Activated CD8-positive, alpha-beta T cell treated with anti-CD3 and anti-CD28 coated beads, Interleukin-2, amount 10 ng/mL, durations not matched to agents 7 days and 5 days (primary cell): ENCODE measurements at regions not wholly inside any gene's neighbourhood (a gene's known extent, or its start where the extent isn't known, plus 50 kb on each side); places are given as distances from the start of the nearest gene placed in this dataset.

Experiments used
- ATAC-seq: fragments of 150-1000 bp; cut with Tn5 transposase; one replicate; pipeline ENCODE4 v1.10.0; 2021; ENCODE audit warnings: moderate library complexity
- CTCF ChIA-PET: fragments of 350-600 bp; sonication (Branson Sonifier 250); formaldehyde crosslinking; loops from one replicate; lab custom pipeline; 2021; ENCODE audit warnings: antibody characterized with exemption; lab: Charles Lee
- POLR2A ChIA-PET: fragments of 350-600 bp; sonication (Branson Sonifier 250); formaldehyde crosslinking; loops from one replicate; lab custom pipeline; 2021; ENCODE audit warnings: antibody characterized with exemption; lab: Charles Lee
- DNase-seq: peaks from one replicate; pipeline ENCODE4 v3.0.0-alpha.2; 2020
- H3K27ac Mint-ChIP-seq: one replicate; pipeline ENCODE4 v1.8.0; 2021; ENCODE audit warnings: mild to moderate bottlenecking, mixed read lengths
- H3K27me3 Mint-ChIP-seq: one replicate; pipeline ENCODE4 v1.8.0; 2021; ENCODE audit warnings: low read depth, mixed read lengths
- H3K36me3 Mint-ChIP-seq: one replicate; pipeline ENCODE4 v1.8.0; 2021; ENCODE audit warnings: low read depth, mixed read lengths
- H3K4me1 Mint-ChIP-seq: one replicate; pipeline ENCODE4 v1.8.0; 2021; ENCODE audit warnings: low read depth, mixed read lengths
- H3K4me3 Mint-ChIP-seq: one replicate; pipeline ENCODE4 v1.8.0; 2021; ENCODE audit warnings: mild to moderate bottlenecking, mixed read lengths
- H3K9me3 Mint-ChIP-seq: one replicate; pipeline ENCODE4 v1.8.0; 2022; ENCODE audit warnings: mixed read lengths; ENCODE audit not compliant: insufficient read depth

- Mint-ChIP-seq H3K36me3 (peaks cover 64% of the 10 kb centered on the region), H3K4me1 (peaks cover 36% of the 10 kb centered on the region), H3K27me3 (no peaks in the 10 kb centered on the region), H3K4me3 (no peak overlapping the region), H3K27ac (no peak overlapping the region), H3K9me3 (peaks cover 21% of the 10 kb centered on the region)
- ATAC-seq (no peak), DNase-seq (no peak)
- POLR2A ChIA-PET, result no interaction called here
- CTCF ChIA-PET, result interaction anchor here (1.5 kb wide), 1 partner anchor 26 kb away, joined by 3 read pairs; no protein-coding TSS in a partner anchor
These were observed 405.9 kb downstream of the MLLT3 start for GRCh38 chr9:20216438-20216837.

DNA sequence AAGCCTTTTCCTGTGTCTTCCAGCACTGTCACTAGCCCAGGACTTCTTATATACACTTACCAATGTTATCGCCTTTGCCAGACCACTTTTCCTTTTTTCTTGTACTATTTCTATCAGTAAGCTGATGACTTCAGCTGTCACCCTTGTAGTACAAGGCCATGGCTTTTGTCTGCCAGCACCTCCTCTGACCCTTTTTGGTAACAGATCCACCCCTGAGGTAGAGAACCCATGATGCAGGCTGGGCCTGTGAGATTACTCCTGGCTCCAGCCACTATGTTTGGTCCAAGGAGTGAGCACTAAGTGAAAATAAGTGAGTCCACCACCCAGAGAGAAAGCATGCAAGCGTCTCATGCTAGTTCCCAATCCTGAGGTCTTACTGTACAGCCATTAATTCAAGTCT, 406.7 kb downstream of the MLLT3 start:
- Mint-ChIP-seq H3K4me1 (peaks cover 35% of the 10 kb centered on the region), H3K27ac (no peak overlapping the region), H3K4me3 (no peak overlapping the region), H3K9me3 (peaks cover 15% of the 10 kb centered on the region), H3K27me3 (no peaks in the 10 kb centered on the region), H3K36me3 (peaks cover 57% of the 10 kb centered on the region)
- CTCF ChIA-PET, result interaction anchor here (1.3 to 1.5 kb wide), 2 partner anchors 9 to 25 kb away, joined by 3 to 4 read pairs; no protein-coding TSS in a partner anchor
- no peak for ATAC-seq
- DNase-seq, result no peak
- POLR2A ChIA-PET, result no interaction called here

DNA sequence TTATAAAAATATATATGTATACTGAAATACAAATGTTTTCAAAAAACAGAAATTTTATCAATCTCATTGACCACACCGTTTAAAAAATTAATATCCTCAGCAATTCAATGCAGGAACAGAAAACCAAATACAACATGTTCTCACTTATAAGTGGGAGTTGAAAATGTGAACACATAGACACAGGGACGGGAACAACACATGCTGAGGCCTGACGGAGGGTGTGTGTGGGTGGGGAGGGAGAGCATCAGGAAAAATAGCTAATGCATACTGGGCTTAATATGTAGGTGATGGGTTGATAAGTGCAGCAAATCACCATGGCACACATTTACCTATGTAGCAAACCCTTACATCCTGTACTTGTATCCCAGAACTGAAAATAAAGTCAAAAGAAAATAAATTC, 409.5 kb downstream of the MLLT3 start:
- H3K36me3 Mint-ChIP-seq, result peaks cover 45% of the 10 kb centered on the region
- CTCF ChIA-PET, result no interaction called here
- POLR2A ChIA-PET, result no interaction called here
- ATAC-seq (no peak), DNase-seq (no peak)
- H3K4me1 Mint-ChIP-seq, result peaks cover 52% of the 10 kb centered on the region
- peak overlapping the region; percentile 31 for H3K27ac Mint-ChIP-seq
- H3K9me3 Mint-ChIP-seq, result peaks cover 15% of the 10 kb centered on the region
- H3K27me3 Mint-ChIP-seq, result no peaks in the 10 kb centered on the region
- no peak overlapping the region for H3K4me3 Mint-ChIP-seq

- ATAC-seq, result peak; percentile 89
- H3K27ac Mint-ChIP-seq, result peak overlapping the region; percentile 90
- peaks cover 32% of the 10 kb centered on the region for H3K36me3 Mint-ChIP-seq
- POLR2A ChIA-PET, result interaction anchor here (0.6 to 1.8 kb wide), 10 partner anchors 8 to 830 kb away, joined by 3 to 10 read pairs (median 3); no protein-coding TSS in a partner anchor
- H3K27me3 Mint-ChIP-seq, result no peaks in the 10 kb centered on the region
- DNase-seq, result peak; percentile 94
- H3K4me3 Mint-ChIP-seq, result peak overlapping the region; percentile 30
- peaks cover 59% of the 10 kb centered on the region for H3K4me1 Mint-ChIP-seq
- CTCF ChIA-PET, result interaction anchor here (0.7 to 1.9 kb wide), 10 partner anchors 10 to 731 kb away, joined by 3 to 11 read pairs (median 4); no protein-coding TSS in a partner anchor
- peaks cover 9% of the 10 kb centered on the region for H3K9me3 Mint-ChIP-seq
These were observed 412.6 kb downstream of the MLLT3 start for GRCh38 chr9:20209391-20210340.

- peaks cover 57% of the 10 kb centered on the region for H3K4me1 Mint-ChIP-seq
- peak overlapping the region; percentile 26 for H3K4me3 Mint-ChIP-seq
- peaks cover 7% of the 10 kb centered on the region for H3K9me3 Mint-ChIP-seq
- no peaks in the 10 kb centered on the region for H3K27me3 Mint-ChIP-seq
- ChIA-PET POLR2A (interaction anchor here (0.5 to 1.8 kb wide), 9 partner anchors 8 to 414 kb away, joined by 3 to 10 read pairs (median 3); no protein-coding TSS in a partner anchor), CTCF (interaction anchor here (0.9 to 1.9 kb wide), 8 partner anchors 11 to 732 kb away, joined by 3 to 11 read pairs (median 4); no protein-coding TSS in a partner anchor)
- peak overlapping the region; percentile 90 for H3K27ac Mint-ChIP-seq
- no peak for DNase-seq
- ATAC-seq, result peak; percentile 34
- H3K36me3 Mint-ChIP-seq, result peaks cover 26% of the 10 kb centered on the region
These were observed 413.3 kb downstream of the MLLT3 start for GRCh38 chr9:20208961-20209371.

DNA sequence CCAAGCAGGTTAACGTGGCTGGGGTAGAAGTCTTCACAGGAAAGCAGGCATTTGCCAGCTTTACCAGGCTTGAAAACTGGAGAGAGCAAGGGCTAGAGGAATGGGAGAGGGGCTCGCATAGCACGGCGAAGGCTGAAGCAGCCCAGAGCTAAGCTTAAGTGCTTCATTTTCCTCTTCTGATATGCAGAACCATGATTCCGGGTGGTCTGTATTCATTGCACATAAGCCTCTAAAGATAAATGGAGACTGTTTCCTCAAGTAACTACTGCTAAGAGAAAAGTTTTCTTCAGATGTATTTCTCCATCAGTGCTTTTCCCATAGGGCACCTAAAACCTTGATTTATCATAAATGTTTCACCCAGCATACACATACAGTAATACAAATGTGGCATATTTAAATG, 414.1 kb downstream of the MLLT3 start:
- peak overlapping the region; percentile 90 for H3K27ac Mint-ChIP-seq
- H3K9me3 Mint-ChIP-seq, result peaks cover 8% of the 10 kb centered on the region
- DNase-seq (no peak), ATAC-seq (no peak)
- H3K27me3 Mint-ChIP-seq, result no peaks in the 10 kb centered on the region
- H3K36me3 Mint-ChIP-seq, result peaks cover 28% of the 10 kb centered on the region
- ChIA-PET POLR2A (interaction anchor here (1.1 to 1.5 kb wide), 3 partner anchors 64 to 126 kb away, joined by 3 to 8 read pairs (median 3); no protein-coding TSS in a partner anchor), CTCF (interaction anchor here (1.0 to 1.9 kb wide), 5 partner anchors 11 to 262 kb away, joined by 4 to 11 read pairs (median 6); no protein-coding TSS in a partner anchor)
- H3K4me1 Mint-ChIP-seq, result peaks cover 57% of the 10 kb centered on the region
- H3K4me3 Mint-ChIP-seq, result no peak overlapping the region

- H3K4me3 Mint-ChIP-seq, result no peak overlapping the region
- H3K9me3 Mint-ChIP-seq, result peaks cover 8% of the 10 kb centered on the region
- no peaks in the 10 kb centered on the region for H3K27me3 Mint-ChIP-seq
- ChIA-PET CTCF (no interaction called here), POLR2A (no interaction called here)
- H3K36me3 Mint-ChIP-seq, result peaks cover 32% of the 10 kb centered on the region
- ATAC-seq (no peak), DNase-seq (no peak)
- H3K4me1 Mint-ChIP-seq, result peaks cover 60% of the 10 kb centered on the region
- H3K27ac Mint-ChIP-seq, result peak overlapping the region; percentile 90
These were observed 415.1 kb downstream of the MLLT3 start for GRCh38 chr9:20207176-20207575.

DNA sequence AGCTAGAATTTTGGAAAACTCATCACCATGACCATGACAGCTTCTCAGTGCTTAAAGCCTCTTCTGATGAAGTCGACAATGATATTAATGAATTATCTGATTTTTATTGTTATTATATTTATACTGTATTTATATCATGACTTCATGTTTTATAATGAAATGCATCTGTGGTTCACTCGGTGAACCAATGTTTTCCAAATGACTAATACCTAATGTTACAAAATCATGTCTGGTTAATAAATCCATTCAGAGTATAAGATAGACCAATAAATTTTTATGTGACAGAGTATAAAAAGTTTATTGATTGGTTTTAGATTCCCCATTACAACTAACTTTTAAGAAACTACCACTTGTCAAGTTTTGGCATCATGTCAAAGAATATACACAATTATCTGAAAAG, 416.5 kb downstream of the MLLT3 start:
- Mint-ChIP-seq H3K27ac (no peak overlapping the region), H3K4me1 (peaks cover 66% of the 10 kb centered on the region), H3K36me3 (peaks cover 44% of the 10 kb centered on the region), H3K4me3 (no peak overlapping the region), H3K27me3 (no peaks in the 10 kb centered on the region), H3K9me3 (peaks cover 15% of the 10 kb centered on the region)
- ATAC-seq (no peak), DNase-seq (no peak)
- ChIA-PET CTCF (no interaction called here), POLR2A (no interaction called here)

DNA sequence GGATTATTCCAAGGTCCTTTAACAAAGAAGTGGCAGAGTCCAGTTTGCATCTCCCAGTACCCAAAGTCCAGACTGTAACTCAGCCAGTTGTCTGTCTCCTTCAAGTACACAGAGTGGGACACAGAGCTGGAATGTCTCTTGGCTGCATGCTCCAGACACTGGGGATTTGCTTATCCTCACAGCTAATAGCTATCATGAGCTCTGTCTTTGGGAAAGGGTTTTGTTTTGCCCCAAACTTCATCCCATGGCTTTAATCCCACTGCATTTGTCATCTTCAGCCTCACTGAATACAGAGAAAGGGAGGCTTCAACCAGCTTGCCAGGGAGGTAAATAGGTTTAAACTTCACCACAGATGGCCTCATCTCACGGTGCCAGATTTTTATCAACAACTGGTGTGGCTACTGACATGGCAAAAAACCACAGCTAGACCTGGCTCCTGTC, 412.2 kb upstream of the SLC24A2 start:
- CTCF ChIA-PET, result interaction anchor here (1.2 to 2.0 kb wide), 3 partner anchors 9 to 255 kb away, joined by 3 to 5 read pairs (median 4); no protein-coding TSS in a partner anchor
- H3K27ac Mint-ChIP-seq, result no peak overlapping the region
- POLR2A ChIA-PET, result interaction anchor here (0.6 to 0.8 kb wide), 2 partner anchors 8 to 110 kb away, joined by 3 read pairs; no protein-coding TSS in a partner anchor
- H3K4me3 Mint-ChIP-seq, result no peak overlapping the region
- H3K4me1 Mint-ChIP-seq, result peaks cover 47% of the 10 kb centered on the region
- peaks cover 25% of the 10 kb centered on the region for H3K9me3 Mint-ChIP-seq
- H3K27me3 Mint-ChIP-seq, result no peaks in the 10 kb centered on the region
- ATAC-seq (no peak), DNase-seq (no peak)
- peaks cover 67% of the 10 kb centered on the region for H3K36me3 Mint-ChIP-seq

GRCh38 chr9:20200581-20200980, 411.7 kb upstream of the SLC24A2 start:
- DNase-seq, result no peak
- H3K27ac Mint-ChIP-seq, result no peak overlapping the region
- CTCF ChIA-PET, result interaction anchor here (1.2 to 2.0 kb wide), 3 partner anchors 9 to 254 kb away, joined by 3 to 5 read pairs (median 4); no protein-coding TSS in a partner anchor
- peaks cover 46% of the 10 kb centered on the region for H3K4me1 Mint-ChIP-seq
- peaks cover 28% of the 10 kb centered on the region for H3K9me3 Mint-ChIP-seq
- ATAC-seq, result no peak
- no peaks in the 10 kb centered on the region for H3K27me3 Mint-ChIP-seq
- peaks cover 70% of the 10 kb centered on the region for H3K36me3 Mint-ChIP-seq
- POLR2A ChIA-PET, result interaction anchor here (0.6 kb wide), 1 partner anchor 109 kb away, joined by 3 read pairs; no protein-coding TSS in a partner anchor
- H3K4me3 Mint-ChIP-seq, result no peak overlapping the region

DNA sequence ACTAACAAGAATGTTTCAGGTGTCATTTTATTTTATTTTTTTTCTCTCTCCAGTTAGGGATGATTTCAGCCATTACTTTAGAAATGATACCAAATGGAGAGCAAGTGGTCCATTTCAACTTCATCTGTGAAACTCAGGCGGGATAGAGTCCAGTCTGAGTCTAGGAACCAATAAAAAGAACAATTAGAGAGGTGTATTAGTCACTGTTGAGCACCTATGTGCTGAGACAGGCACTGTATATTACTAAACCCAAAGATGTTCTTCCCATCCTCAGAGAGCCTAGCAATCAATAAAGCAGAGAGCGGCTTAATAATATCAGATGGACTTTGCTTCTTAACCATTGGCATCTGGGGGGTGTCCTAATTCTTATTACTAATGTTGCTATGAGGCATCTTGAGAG, 410.3 kb upstream of the SLC24A2 start:
- POLR2A ChIA-PET, result no interaction called here
- no peak for ATAC-seq
- Mint-ChIP-seq H3K27ac (peak overlapping the region; percentile 19), H3K4me1 (peaks cover 46% of the 10 kb centered on the region), H3K27me3 (no peaks in the 10 kb centered on the region), H3K9me3 (peaks cover 38% of the 10 kb centered on the region), H3K4me3 (no peak overlapping the region), H3K36me3 (peaks cover 75% of the 10 kb centered on the region)
- DNase-seq, result no peak
- CTCF ChIA-PET, result no interaction called here
